ENCODE measurements at regions not wholly inside any gene's neighbourhood (a gene's known extent, or its start where the extent isn't known, plus 50 kb on each side); places are given as distances from the start of the nearest gene placed in this dataset.

GRCh38 chr20:24798930-24799705 is 150.0 kb upstream of the CST7 start:
- no peaks in the 10 kb centered on the region for H3K27me3 ChIP-seq (ENCODE audit: insufficient read depth, insufficient read length)
- no peak for DNase-seq (ENCODE audit: low read depth, low spot score)
- H3K4me3 ChIP-seq (ENCODE audit: insufficient read length, low read depth), result no peak overlapping the region
- H3K9ac ChIP-seq (ENCODE audit: insufficient read length, low read depth), result no peak overlapping the region
- H3K9me3 ChIP-seq (ENCODE audit: insufficient read depth, low read length), result no peaks in the 10 kb centered on the region
- H3K4me1 ChIP-seq (ENCODE audit: insufficient read depth, insufficient read length), result no peaks in the 10 kb centered on the region
- TF ChIP-seq SUZ12 (IDR thresholded peaks at IDR 0.05; ENCODE audit: extremely low read depth, insufficient read depth, insufficient read length) (no peak), ZNF274 (IDR thresholded peaks at IDR 0.05; ENCODE audit: low read depth, low read length) (no peak), YY1 (IDR thresholded peaks at IDR 0.05; ENCODE audit: insufficient read depth, insufficient read length) (no peak)
- no peaks in the 10 kb centered on the region for H3K36me3 ChIP-seq (ENCODE audit: insufficient read depth, insufficient read length, low read length)

- Histone ChIP-seq H3K4me3 (ENCODE audit: insufficient read length, low read depth) (no peak overlapping the region), H3K27me3 (ENCODE audit: insufficient read depth, insufficient read length) (no peaks in the 10 kb centered on the region), H3K9ac (ENCODE audit: insufficient read length, low read depth) (no peak overlapping the region), H3K36me3 (ENCODE audit: insufficient read depth, insufficient read length, low read length) (no peaks in the 10 kb centered on the region), H3K9me3 (ENCODE audit: insufficient read depth, low read length) (no peaks in the 10 kb centered on the region), H3K4me1 (ENCODE audit: insufficient read depth, insufficient read length) (no peaks in the 10 kb centered on the region)
- TF ChIP-seq SUZ12 (IDR thresholded peaks at IDR 0.05; ENCODE audit: extremely low read depth, insufficient read depth, insufficient read length), result no peak
- no peak for TF ChIP-seq ZNF274 (IDR thresholded peaks at IDR 0.05; ENCODE audit: low read depth, low read length)
- no peak for DNase-seq (ENCODE audit: low read depth, low spot score)
Measured at GRCh38 chr20:24799971-24800580, 149.0 kb upstream of the CST7 start.

GRCh38 chr20:24802286-24802820 is 146.7 kb upstream of the CST7 start:
- H3K9ac ChIP-seq (ENCODE audit: insufficient read length, low read depth), result no peak overlapping the region
- no peaks in the 10 kb centered on the region for H3K27me3 ChIP-seq (ENCODE audit: insufficient read depth, insufficient read length)
- no peaks in the 10 kb centered on the region for H3K4me1 ChIP-seq (ENCODE audit: insufficient read depth, insufficient read length)
- H3K9me3 ChIP-seq (ENCODE audit: insufficient read depth, low read length), result no peaks in the 10 kb centered on the region
- TF ChIP-seq ZNF274 (IDR thresholded peaks at IDR 0.05; ENCODE audit: low read depth, low read length) (no peak), SUZ12 (IDR thresholded peaks at IDR 0.05; ENCODE audit: extremely low read depth, insufficient read depth, insufficient read length) (no peak), YY1 (IDR thresholded peaks at IDR 0.05; ENCODE audit: insufficient read depth, insufficient read length) (no peak)
- no peak for DNase-seq (ENCODE audit: low read depth, low spot score)
- H3K36me3 ChIP-seq (ENCODE audit: insufficient read depth, insufficient read length, low read length), result no peaks in the 10 kb centered on the region
- no peak overlapping the region for H3K4me3 ChIP-seq (ENCODE audit: insufficient read length, low read depth)

- no peak for DNase-seq (ENCODE audit: low read depth, low spot score)
- H3K9me3 ChIP-seq (ENCODE audit: insufficient read depth, low read length), result no peaks in the 10 kb centered on the region
- H3K27me3 ChIP-seq (ENCODE audit: insufficient read depth, insufficient read length), result no peaks in the 10 kb centered on the region
- H3K4me3 ChIP-seq (ENCODE audit: insufficient read length, low read depth), result no peak overlapping the region
- no peaks in the 10 kb centered on the region for H3K4me1 ChIP-seq (ENCODE audit: insufficient read depth, insufficient read length)
- no peak overlapping the region for H3K9ac ChIP-seq (ENCODE audit: insufficient read length, low read depth)
- no peaks in the 10 kb centered on the region for H3K36me3 ChIP-seq (ENCODE audit: insufficient read depth, insufficient read length, low read length)
- TF ChIP-seq SUZ12 (IDR thresholded peaks at IDR 0.05; ENCODE audit: extremely low read depth, insufficient read depth, insufficient read length), result no peak
- no peak for TF ChIP-seq YY1 (IDR thresholded peaks at IDR 0.05; ENCODE audit: insufficient read depth, insufficient read length)
- no peak for TF ChIP-seq ZNF274 (IDR thresholded peaks at IDR 0.05; ENCODE audit: low read depth, low read length)
Measured at GRCh38 chr20:24804481-24805206, 144.4 kb upstream of the CST7 start.

GRCh38 chr20:24805456-24806238 is 143.4 kb upstream of the CST7 start:
- DNase-seq (ENCODE audit: low read depth, low spot score), result no peak

GRCh38 chr20:24806705-24807676 is 142.1 kb upstream of the CST7 start:
- Histone ChIP-seq H3K9me3 (ENCODE audit: insufficient read depth, low read length) (no peaks in the 10 kb centered on the region), H3K4me1 (ENCODE audit: insufficient read depth, insufficient read length) (no peaks in the 10 kb centered on the region), H3K36me3 (ENCODE audit: insufficient read depth, insufficient read length, low read length) (no peaks in the 10 kb centered on the region), H3K4me3 (ENCODE audit: insufficient read length, low read depth) (no peak overlapping the region), H3K9ac (ENCODE audit: insufficient read length, low read depth) (no peak overlapping the region), H3K27me3 (ENCODE audit: insufficient read depth, insufficient read length) (no peaks in the 10 kb centered on the region)
- DNase-seq (ENCODE audit: low read depth, low spot score), result no peak
- no peak for TF ChIP-seq SUZ12 (IDR thresholded peaks at IDR 0.05; ENCODE audit: extremely low read depth, insufficient read depth, insufficient read length)
- TF ChIP-seq ZNF274 (IDR thresholded peaks at IDR 0.05; ENCODE audit: low read depth, low read length), result no peak
- TF ChIP-seq YY1 (IDR thresholded peaks at IDR 0.05; ENCODE audit: insufficient read depth, insufficient read length), result no peak

More at GRCh38 chr20:24805456-24806238, 143.4 kb upstream of the CST7 start:
- Histone ChIP-seq H3K9ac (ENCODE audit: insufficient read length, low read depth) (no peak overlapping the region), H3K36me3 (ENCODE audit: insufficient read depth, insufficient read length, low read length) (no peaks in the 10 kb centered on the region), H3K27me3 (ENCODE audit: insufficient read depth, insufficient read length) (no peaks in the 10 kb centered on the region), H3K4me1 (ENCODE audit: insufficient read depth, insufficient read length) (no peaks in the 10 kb centered on the region), H3K9me3 (ENCODE audit: insufficient read depth, low read length) (no peaks in the 10 kb centered on the region), H3K4me3 (ENCODE audit: insufficient read length, low read depth) (no peak overlapping the region)
- TF ChIP-seq ZNF274 (IDR thresholded peaks at IDR 0.05; ENCODE audit: low read depth, low read length) (no peak), YY1 (IDR thresholded peaks at IDR 0.05; ENCODE audit: insufficient read depth, insufficient read length) (no peak), SUZ12 (IDR thresholded peaks at IDR 0.05; ENCODE audit: extremely low read depth, insufficient read depth, insufficient read length) (no peak)

Measured in NT2/D1 (cell line).